Activated CD4-positive, alpha-beta T cell treated with anti-CD3 and anti-CD28 coated beads for 36 hours (primary cell): ENCODE measurements at regions not wholly inside any gene's neighbourhood (a gene's known extent, or its start where the extent isn't known, plus 50 kb on each side); places are given as distances from the start of the nearest gene placed in this dataset.

Experiments used
- ATAC-seq: fragments of 200-7000 bp; cut with Tn5 transposase; one replicate; pipeline ENCODE4 v1.10.0; 2021; ENCODE audit warnings: mild to moderate bottlenecking, moderate library complexity
- CTCF ChIA-PET: fragments of 350-600 bp; sonication (Branson Sonifier 250); formaldehyde crosslinking; loops from one replicate; lab custom pipeline; 2021; ENCODE audit warnings: antibody characterized with exemption; lab: Charles Lee
- POLR2A ChIA-PET: fragments of 350-600 bp; sonication (Branson Sonifier 250); formaldehyde crosslinking; loops from one replicate; lab custom pipeline; 2021; ENCODE audit warnings: antibody characterized with exemption, inconsistent platforms; lab: Charles Lee
- DNase-seq: peaks from one replicate; pipeline ENCODE4 v3.0.0-alpha.2; 2020
- H3K27ac Mint-ChIP-seq: one replicate; pipeline ENCODE4 v1.8.0; 2021; ENCODE audit warnings: mixed read lengths
- H3K27me3 Mint-ChIP-seq: one replicate; pipeline ENCODE4 v1.8.0; 2021; ENCODE audit warnings: mixed read lengths
- H3K36me3 Mint-ChIP-seq: one replicate; pipeline ENCODE4 v1.8.0; 2021; ENCODE audit warnings: low read depth, mixed read lengths
- H3K4me1 Mint-ChIP-seq: one replicate; pipeline ENCODE4 v1.8.0; 2021; ENCODE audit warnings: mixed read lengths
- H3K4me3 Mint-ChIP-seq: one replicate; pipeline ENCODE4 v1.8.0; 2021; ENCODE audit warnings: mild to moderate bottlenecking, moderate library complexity, mixed read lengths
- H3K9me3 Mint-ChIP-seq: one replicate; pipeline ENCODE4 v1.8.0; 2021; ENCODE audit warnings: low read depth, mixed read lengths
- intact Hi-C, 2 experiments: fragments of 100-400 bp; cut with DNase I in 1 of 2; cut with micrococcal nuclease in 1 of 2; formaldehyde crosslinking; loops; one replicate each; pipeline versions ENCODE4 v1.14.2 to v1.15.1; 2022 to 2024; cut with DNase I, micrococcal nuclease

GRCh38 chr10:127797339-127797738 lies 60.4 kb downstream of the FOXI2 start:
- CTCF ChIA-PET, result no interaction called here

GRCh38 chr10:127798111-127798510 lies 61.1 kb downstream of the FOXI2 start:
- Mint-ChIP-seq H3K36me3 (no peaks in the 10 kb centered on the region), H3K4me3 (no peak overlapping the region), H3K27ac (no peak overlapping the region), H3K27me3 (peaks cover 15% of the 10 kb centered on the region), H3K4me1 (peaks cover 3% of the 10 kb centered on the region), H3K9me3 (no peaks in the 10 kb centered on the region)
- DNase-seq (no peak), ATAC-seq (no peak)
- POLR2A ChIA-PET, result no interaction called here
- intact Hi-C loops, result no loop called here
- CTCF ChIA-PET, result no interaction called here

More at GRCh38 chr10:127797339-127797738, 60.4 kb downstream of the FOXI2 start:
- peaks cover 3% of the 10 kb centered on the region for H3K4me1 Mint-ChIP-seq
- H3K36me3 Mint-ChIP-seq, result no peaks in the 10 kb centered on the region
- ATAC-seq (no peak), DNase-seq (no peak)
- POLR2A ChIA-PET, result no interaction called here
- no peak overlapping the region for H3K4me3 Mint-ChIP-seq
- intact Hi-C loops, result no loop called here
- H3K9me3 Mint-ChIP-seq, result no peaks in the 10 kb centered on the region
- peaks cover 15% of the 10 kb centered on the region for H3K27me3 Mint-ChIP-seq
- H3K27ac Mint-ChIP-seq, result no peak overlapping the region

GRCh38 chr10:127801302-127801701 lies 64.3 kb downstream of the FOXI2 start:
- no peaks in the 10 kb centered on the region for H3K36me3 Mint-ChIP-seq
- peaks cover 15% of the 10 kb centered on the region for H3K27me3 Mint-ChIP-seq
- intact Hi-C loops, result no loop called here
- no peak overlapping the region for H3K4me3 Mint-ChIP-seq
- ATAC-seq, result no peak
- ChIA-PET POLR2A (no interaction called here), CTCF (no interaction called here)
- no peak overlapping the region for H3K27ac Mint-ChIP-seq
- H3K4me1 Mint-ChIP-seq, result peaks cover 3% of the 10 kb centered on the region
- H3K9me3 Mint-ChIP-seq, result no peaks in the 10 kb centered on the region
- no peak for DNase-seq

- no peak for DNase-seq
- ChIA-PET POLR2A (no interaction called here), CTCF (interaction anchor here (0.6 kb wide), 1 partner anchor 1748 kb away, joined by 4 read pairs; no protein-coding TSS in a partner anchor)
- Mint-ChIP-seq H3K36me3 (no peaks in the 10 kb centered on the region), H3K9me3 (no peaks in the 10 kb centered on the region), H3K27me3 (peaks cover 15% of the 10 kb centered on the region), H3K4me3 (no peak overlapping the region), H3K27ac (no peak overlapping the region), H3K4me1 (peaks cover 3% of the 10 kb centered on the region)
- ATAC-seq, result no peak
- intact Hi-C loops, result no loop called here
Observed at GRCh38 chr10:127802531-127803095, 65.6 kb downstream of the FOXI2 start.

- H3K36me3 Mint-ChIP-seq, result no peaks in the 10 kb centered on the region
- no peaks in the 10 kb centered on the region for H3K9me3 Mint-ChIP-seq
- H3K27me3 Mint-ChIP-seq, result peaks cover 6% of the 10 kb centered on the region
- POLR2A ChIA-PET, result no interaction called here
- intact Hi-C loops, result no loop called here
- H3K27ac Mint-ChIP-seq, result no peak overlapping the region
- DNase-seq (no peak), ATAC-seq (no peak)
- H3K4me3 Mint-ChIP-seq, result no peak overlapping the region
- CTCF ChIA-PET, result interaction anchor here (0.8 kb wide), 1 partner anchor 50 kb away, joined by 3 read pairs; no protein-coding TSS in a partner anchor
- H3K4me1 Mint-ChIP-seq, result no peaks in the 10 kb centered on the region
Observed at GRCh38 chr10:127804696-127805095, 67.7 kb downstream of the FOXI2 start.

GRCh38 chr10:127805950-127806349 lies 69.0 kb downstream of the FOXI2 start:
- DNase-seq (no peak), ATAC-seq (no peak)
- no peak overlapping the region for H3K27ac Mint-ChIP-seq
- no peak overlapping the region for H3K4me3 Mint-ChIP-seq
- H3K36me3 Mint-ChIP-seq, result no peaks in the 10 kb centered on the region
- H3K9me3 Mint-ChIP-seq, result no peaks in the 10 kb centered on the region
- intact Hi-C loops, result no loop called here
- ChIA-PET POLR2A (no interaction called here), CTCF (no interaction called here)
- peaks cover 2% of the 10 kb centered on the region for H3K27me3 Mint-ChIP-seq
- no peaks in the 10 kb centered on the region for H3K4me1 Mint-ChIP-seq

DNA sequence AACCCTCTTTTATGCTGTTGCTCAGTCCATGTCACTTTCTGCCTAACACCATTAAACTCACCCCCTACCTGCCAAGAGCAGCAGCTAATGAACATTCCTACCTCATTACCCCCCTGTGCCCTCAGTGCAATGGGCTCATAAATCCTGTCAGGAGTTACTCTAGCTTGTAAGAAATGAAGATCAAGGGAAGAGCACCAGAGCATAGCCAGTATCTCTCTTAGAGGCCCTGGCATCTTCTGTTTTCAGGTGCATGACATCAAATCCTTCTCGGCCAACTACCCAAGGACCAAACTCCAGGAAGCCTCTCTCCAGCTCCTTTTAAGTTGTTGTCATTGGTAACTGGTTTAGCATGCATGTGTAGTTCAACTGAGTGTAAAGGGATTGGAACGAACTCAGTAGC lies 75.1 kb downstream of the FOXI2 start:
- Mint-ChIP-seq H3K27me3 (peaks cover 6% of the 10 kb centered on the region), H3K36me3 (no peaks in the 10 kb centered on the region), H3K4me3 (no peak overlapping the region), H3K4me1 (no peaks in the 10 kb centered on the region), H3K9me3 (no peaks in the 10 kb centered on the region), H3K27ac (no peak overlapping the region)
- intact Hi-C loops, result no loop called here
- ATAC-seq, result no peak
- ChIA-PET POLR2A (no interaction called here), CTCF (interaction anchor here (0.8 kb wide), 1 partner anchor 553 kb away, joined by 3 read pairs; no protein-coding TSS in a partner anchor)
- no peak for DNase-seq

GRCh38 chr10:127813290-127813689 lies 76.3 kb downstream of the FOXI2 start:
- no peak overlapping the region for H3K4me3 Mint-ChIP-seq
- POLR2A ChIA-PET, result no interaction called here
- CTCF ChIA-PET, result interaction anchor here (1.0 kb wide), 1 partner anchor 112 kb away, joined by 3 read pairs; no protein-coding TSS in a partner anchor
- peaks cover 6% of the 10 kb centered on the region for H3K27me3 Mint-ChIP-seq
- intact Hi-C loops, result no loop called here
- H3K9me3 Mint-ChIP-seq, result no peaks in the 10 kb centered on the region
- no peaks in the 10 kb centered on the region for H3K36me3 Mint-ChIP-seq
- H3K4me1 Mint-ChIP-seq, result no peaks in the 10 kb centered on the region
- no peak overlapping the region for H3K27ac Mint-ChIP-seq
- no peak for ATAC-seq
- DNase-seq, result no peak

GRCh38 chr10:127815147-127815546 lies 77.6 kb downstream of the CLRN3 start:
- Mint-ChIP-seq H3K27ac (no peak overlapping the region), H3K36me3 (no peaks in the 10 kb centered on the region), H3K4me1 (no peaks in the 10 kb centered on the region), H3K9me3 (no peaks in the 10 kb centered on the region), H3K27me3 (peaks cover 6% of the 10 kb centered on the region), H3K4me3 (no peak overlapping the region)
- ATAC-seq (no peak), DNase-seq (no peak)
- ChIA-PET POLR2A (no interaction called here), CTCF (no interaction called here)
- intact Hi-C loops, result no loop called here

GRCh38 chr10:127824826-127825225 lies 67.9 kb downstream of the CLRN3 start:
- Mint-ChIP-seq H3K27me3 (peaks cover 3% of the 10 kb centered on the region), H3K27ac (no peak overlapping the region), H3K4me1 (no peaks in the 10 kb centered on the region), H3K4me3 (no peak overlapping the region), H3K9me3 (no peaks in the 10 kb centered on the region), H3K36me3 (no peaks in the 10 kb centered on the region)
- ChIA-PET CTCF (interaction anchor here (0.9 to 1.7 kb wide), 2 partner anchors 29 to 34 kb away, joined by 4 read pairs; no protein-coding TSS in a partner anchor), POLR2A (no interaction called here)
- no peak for ATAC-seq
- no peak for DNase-seq
- intact Hi-C loops, result no loop called here

DNA sequence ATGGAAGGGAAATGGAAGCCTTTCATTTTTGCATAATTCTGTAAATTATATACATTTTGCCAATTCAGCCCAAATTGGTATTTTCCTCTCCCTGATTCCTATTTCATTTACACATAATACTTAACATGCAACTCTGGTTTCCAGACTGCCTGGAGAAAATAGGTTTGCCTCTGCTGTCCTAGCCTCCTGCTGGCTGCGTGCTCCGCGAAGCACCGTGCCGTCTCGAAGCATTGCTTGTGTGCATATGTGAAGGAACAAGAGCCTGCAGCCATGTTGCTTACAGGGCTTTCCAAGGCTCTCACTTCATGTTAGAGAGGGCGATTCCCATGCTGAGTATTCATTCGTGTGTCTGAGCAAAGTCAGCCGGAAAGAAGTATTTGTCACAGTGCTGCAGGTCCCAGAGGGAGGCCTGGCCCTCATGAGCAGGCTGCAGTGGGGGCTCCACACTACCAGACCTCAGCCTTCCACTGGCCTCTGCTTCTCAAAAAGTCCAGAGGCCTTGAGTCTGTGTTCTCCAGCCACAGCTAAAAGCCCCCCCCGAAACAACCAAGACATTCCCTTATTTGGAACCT lies 66.5 kb downstream of the CLRN3 start:
- DNase-seq (no peak), ATAC-seq (no peak)
- Mint-ChIP-seq H3K9me3 (no peaks in the 10 kb centered on the region), H3K27me3 (peaks cover 3% of the 10 kb centered on the region), H3K4me3 (no peak overlapping the region), H3K27ac (no peak overlapping the region), H3K36me3 (no peaks in the 10 kb centered on the region), H3K4me1 (no peaks in the 10 kb centered on the region)
- intact Hi-C loops, result no loop called here
- ChIA-PET CTCF (interaction anchor here (1.7 kb wide), 1 partner anchor 28 kb away, joined by 4 read pairs; no protein-coding TSS in a partner anchor), POLR2A (interaction anchor here (0.7 kb wide), 1 partner anchor 36 kb away, joined by 5 read pairs; no protein-coding TSS in a partner anchor)
